SK-N-SH treated with all-trans-retinoic acid at 6 μM for 48 hours (cell line): ENCODE measurements at regions not wholly inside any gene's neighbourhood (a gene's known extent, or its start where the extent isn't known, plus 50 kb on each side); places are given as distances from the start of the nearest gene placed in this dataset.

Source experiments
- CSDC2 ChIP-seq: fragments of 250-450 bp; sonication (Bioruptor Pico); IDR thresholded peaks from 2 replicates; pipeline ENCODE4 v1.5.0; 2020; ENCODE audit warnings: mild to moderate bottlenecking, moderate library complexity
- CSRNP3 ChIP-seq: fragments of 250-450 bp; sonication (Bioruptor Pico); IDR thresholded peaks from 2 replicates; pipeline ENCODE4 v1.5.1; 2021; ENCODE audit warnings: mild to moderate bottlenecking, moderate library complexity
- ESRRG ChIP-seq: fragments of 250-450 bp; sonication (Bioruptor Pico); IDR thresholded peaks from 2 replicates; pipeline ENCODE4 v1.6.1; 2021; ENCODE audit warnings: mild to moderate bottlenecking
- GLIS3 ChIP-seq: fragments of 250-450 bp; sonication (Bioruptor Pico); IDR thresholded peaks from 2 replicates; pipeline ENCODE4 v1.5.0; 2020; ENCODE audit warnings: mild to moderate bottlenecking, moderate library complexity
- PATZ1 ChIP-seq: fragments of 250-450 bp; sonication (Bioruptor Pico); IDR thresholded peaks from 2 replicates; pipeline ENCODE4 v1.8.0; 2020; ENCODE audit warnings: mild to moderate bottlenecking, moderate library complexity, borderline replicate concordance
- RARB ChIP-seq: fragments of 250-450 bp; sonication (Bioruptor Pico); IDR thresholded peaks from 2 replicates; pipeline ENCODE4 v1.8.0; 2021; ENCODE audit warnings: mild to moderate bottlenecking, moderate library complexity
- SNAI2 ChIP-seq: fragments of 250-450 bp; sonication (Bioruptor Pico); IDR thresholded peaks from 2 replicates; pipeline ENCODE4 v1.5.0; 2020; ENCODE audit warnings: mild to moderate bottlenecking, moderate library complexity
- ZFP3 ChIP-seq: fragments of 250-450 bp; sonication (Bioruptor Pico); IDR thresholded peaks from 2 replicates; pipeline ENCODE4 v1.5.0; 2020; ENCODE audit warnings: mild to moderate bottlenecking, moderate library complexity
- ZFP30 ChIP-seq: fragments of 450-650 bp; formaldehyde crosslinking; IDR thresholded peaks from 2 replicates; pipeline ENCODE4 v1.5.0; 2022; ENCODE audit warnings: mild to moderate bottlenecking, moderate library complexity
- ZNF565 ChIP-seq: fragments of 450-650 bp; formaldehyde crosslinking; conservative IDR thresholded peaks from 2 replicates; pipeline ENCODE4 v1.5.0; 2020; ENCODE audit warnings: low read depth, mild to moderate bottlenecking, moderate library complexity
- ZNF70 ChIP-seq: fragments of 450-650 bp; formaldehyde crosslinking; IDR thresholded peaks from 2 replicates; pipeline ENCODE4 v1.5.0; 2020; ENCODE audit warnings: mild to moderate bottlenecking, moderate library complexity
- TF ChIP-seq, protein P1 (sequence below): fragments of 250-450 bp; sonication (Bioruptor Pico); IDR thresholded peaks from 2 replicates; pipeline ENCODE4 v1.8.0; 2021; ENCODE audit warnings: low read depth, mild to moderate bottlenecking, moderate library complexity, borderline replicate concordance
- TF ChIP-seq, protein P2 (sequence below): fragments of 250-450 bp; sonication (Bioruptor Pico); IDR thresholded peaks from 2 replicates; pipeline ENCODE4 v1.5.1; 2020; ENCODE audit warnings: low read depth, mild to moderate bottlenecking, moderate library complexity

GRCh38 chrX:88072339-88073030, 554.9 kb downstream of the KLHL4 start:
- no peak for TF ChIP-seq CSRNP3 (CRISPR knock-in tag)
- TF ChIP-seq, protein P1, sequence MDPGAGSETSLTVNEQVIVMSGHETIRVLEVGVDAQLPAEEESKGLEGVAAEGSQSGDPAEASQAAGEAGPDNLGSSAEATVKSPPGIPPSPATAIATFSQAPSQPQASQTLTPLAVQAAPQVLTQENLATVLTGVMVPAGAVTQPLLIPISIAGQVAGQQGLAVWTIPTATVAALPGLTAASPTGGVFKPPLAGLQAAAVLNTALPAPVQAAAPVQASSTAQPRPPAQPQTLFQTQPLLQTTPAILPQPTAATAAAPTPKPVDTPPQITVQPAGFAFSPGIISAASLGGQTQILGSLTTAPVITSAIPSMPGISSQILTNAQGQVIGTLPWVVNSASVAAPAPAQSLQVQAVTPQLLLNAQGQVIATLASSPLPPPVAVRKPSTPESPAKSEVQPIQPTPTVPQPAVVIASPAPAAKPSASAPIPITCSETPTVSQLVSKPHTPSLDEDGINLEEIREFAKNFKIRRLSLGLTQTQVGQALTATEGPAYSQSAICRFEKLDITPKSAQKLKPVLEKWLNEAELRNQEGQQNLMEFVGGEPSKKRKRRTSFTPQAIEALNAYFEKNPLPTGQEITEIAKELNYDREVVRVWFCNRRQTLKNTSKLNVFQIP, result no peak
- TF ChIP-seq PATZ1 (CRISPR knock-in tag), result no peak
- no peak for TF ChIP-seq ZFP3
- TF ChIP-seq RARB, result no peak
- TF ChIP-seq CSDC2 (CRISPR knock-in tag), result no peak
- TF ChIP-seq, protein P2, sequence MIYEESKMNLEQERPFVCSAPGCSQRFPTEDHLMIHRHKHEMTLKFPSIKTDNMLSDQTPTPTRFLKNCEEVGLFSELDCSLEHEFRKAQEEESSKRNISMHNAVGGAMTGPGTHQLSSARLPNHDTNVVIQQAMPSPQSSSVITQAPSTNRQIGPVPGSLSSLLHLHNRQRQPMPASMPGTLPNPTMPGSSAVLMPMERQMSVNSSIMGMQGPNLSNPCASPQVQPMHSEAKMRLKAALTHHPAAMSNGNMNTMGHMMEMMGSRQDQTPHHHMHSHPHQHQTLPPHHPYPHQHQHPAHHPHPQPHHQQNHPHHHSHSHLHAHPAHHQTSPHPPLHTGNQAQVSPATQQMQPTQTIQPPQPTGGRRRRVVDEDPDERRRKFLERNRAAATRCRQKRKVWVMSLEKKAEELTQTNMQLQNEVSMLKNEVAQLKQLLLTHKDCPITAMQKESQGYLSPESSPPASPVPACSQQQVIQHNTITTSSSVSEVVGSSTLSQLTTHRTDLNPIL, result no peak
- no peak for TF ChIP-seq GLIS3 (CRISPR knock-in tag)
- TF ChIP-seq ZNF70 (CRISPR knock-in tag), result no peak
- TF ChIP-seq ESRRG (CRISPR knock-in tag), result no peak
- TF ChIP-seq SNAI2 (CRISPR knock-in tag), result no peak
- no peak for TF ChIP-seq ZNF565
- no peak for TF ChIP-seq ZFP30 (CRISPR knock-in tag)
